HG02981 (cell line): ENCODE measurements at regions not wholly inside any gene's neighbourhood (a gene's known extent, or its start where the extent isn't known, plus 50 kb on each side); places are given as distances from the start of the nearest gene placed in this dataset.
"Not testable (repeated sequence)": the region's sequence is repeated elsewhere in the genome, so short reads cannot be mapped to it uniquely, and the experiment has no call there.

ENCODE experiments used
- ATAC-seq: cut with Tn5 transposase; IDR thresholded peaks from one replicate; pipeline ENCODE4 v1.9.1; 2021; ENCODE audit warnings: mild to moderate bottlenecking, moderate library complexity; ENCODE audit not compliant: unreplicated experiment

DNA sequence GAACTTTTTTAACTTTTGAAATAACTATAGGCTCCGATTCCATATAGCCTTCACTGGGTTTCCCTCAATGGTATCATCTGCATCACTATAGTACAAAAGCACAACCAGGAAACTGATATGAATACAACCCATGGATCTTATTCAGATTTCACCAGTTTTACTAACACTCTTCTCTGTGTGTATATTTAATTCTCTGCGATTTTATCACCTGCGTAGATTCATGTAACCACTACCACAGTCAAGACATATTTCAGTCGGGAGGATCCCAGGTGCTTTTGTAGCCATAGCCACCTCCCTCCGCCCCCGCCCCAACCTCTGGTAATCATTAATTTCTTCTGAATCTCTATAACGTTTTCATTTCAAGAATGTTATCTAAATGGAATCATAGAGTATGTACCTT is 82.8 kb upstream of the C7orf33 start:
- ATAC-seq = no peak

DNA sequence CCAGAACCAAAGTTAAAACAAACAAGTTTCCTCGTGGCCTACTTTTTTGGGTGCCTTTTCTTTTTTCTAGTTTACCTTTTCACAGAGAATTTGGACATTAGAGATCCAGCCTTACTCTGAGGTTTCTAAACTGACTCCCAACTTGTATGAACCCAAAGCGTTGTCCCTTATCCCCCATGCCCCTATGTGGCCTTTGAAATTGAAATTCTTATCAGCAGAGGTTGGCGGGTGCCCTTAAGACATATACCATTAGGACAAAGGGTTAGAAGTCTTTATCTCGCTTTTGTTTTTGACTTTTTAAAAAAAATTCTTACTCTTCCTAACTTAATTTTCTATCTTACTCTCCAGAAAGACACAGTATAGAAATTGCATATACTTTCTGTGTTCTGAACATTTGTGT is 76.3 kb upstream of the C7orf33 start:
- ATAC-seq = no peak

GRCh38 chr7:148515237-148515636 is 75.3 kb upstream of the C7orf33 start:
- no peak for ATAC-seq

DNA sequence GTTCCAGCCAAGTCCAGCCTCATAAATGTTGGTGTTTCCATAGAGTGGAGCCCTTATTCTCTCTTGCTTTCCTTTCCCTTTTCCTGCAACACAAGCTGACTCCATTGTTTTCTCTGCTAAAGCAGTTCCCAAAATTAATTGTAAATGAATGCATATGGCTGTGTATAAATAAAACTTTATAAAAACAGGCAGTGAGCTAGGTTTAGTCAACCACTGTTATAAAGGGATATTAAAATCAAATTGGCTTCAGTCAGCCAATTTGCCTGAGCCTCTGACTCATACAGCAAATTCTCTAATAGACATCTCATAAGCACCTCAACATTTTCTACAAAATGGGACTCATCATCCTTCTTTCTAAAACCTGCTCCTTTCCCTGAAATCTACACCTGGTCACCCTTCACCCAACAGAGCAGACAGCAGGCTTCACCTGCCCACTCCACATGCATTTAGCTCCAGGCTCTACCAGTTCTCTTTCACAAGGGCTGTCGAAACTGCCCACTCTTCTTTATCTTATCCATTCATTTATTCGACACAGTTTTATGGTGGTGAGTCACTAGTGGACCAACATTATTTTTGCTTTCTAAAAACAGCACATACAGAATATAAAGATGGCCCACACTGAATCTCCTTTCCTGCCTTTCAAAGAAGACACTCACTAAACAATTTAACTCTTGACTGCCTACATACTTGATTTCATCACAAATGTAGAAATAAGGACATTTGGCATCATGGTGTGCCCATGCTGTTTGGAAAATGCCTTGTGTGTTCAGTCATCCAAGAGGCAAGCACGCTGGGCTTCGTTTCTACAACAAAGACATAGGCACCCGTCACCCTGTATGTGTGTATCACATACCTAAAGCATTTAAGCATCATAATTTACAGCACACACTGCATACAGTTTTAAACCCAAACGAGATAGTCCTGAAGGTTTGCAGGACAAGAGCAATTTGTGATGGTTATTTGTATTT is 74.6 kb upstream of the C7orf33 start:
- ATAC-seq = no peak

- ATAC-seq = not testable (repeated sequence)
Measured at GRCh38 chr7:148519386-148519785, 71.2 kb upstream of the C7orf33 start.

DNA sequence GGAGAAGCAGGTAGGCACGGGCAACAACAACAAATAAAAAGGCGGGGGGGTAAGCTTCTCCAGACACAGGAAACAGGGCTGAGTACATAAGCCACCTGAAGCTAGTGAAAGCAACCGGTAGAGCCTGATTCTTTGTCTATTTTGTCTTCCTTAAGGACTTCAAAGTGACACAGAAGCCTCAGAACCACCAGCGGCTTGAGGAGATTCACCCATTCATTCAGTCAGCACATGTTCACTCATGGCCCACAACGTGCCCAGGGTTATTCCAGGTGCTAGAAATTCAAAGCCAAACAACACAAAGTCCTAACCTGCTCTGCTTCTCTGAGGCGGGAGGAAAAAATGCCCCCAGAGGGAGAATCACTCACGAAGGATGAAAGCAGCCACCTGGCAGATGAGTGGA is 69.3 kb upstream of the C7orf33 start:
- ATAC-seq = no peak

- ATAC-seq = no peak
Measured at GRCh38 chr7:148523550-148523949, 67.0 kb upstream of the C7orf33 start.

GRCh38 chr7:148524479-148525224 is 65.9 kb upstream of the C7orf33 start:
- no peak for ATAC-seq

DNA sequence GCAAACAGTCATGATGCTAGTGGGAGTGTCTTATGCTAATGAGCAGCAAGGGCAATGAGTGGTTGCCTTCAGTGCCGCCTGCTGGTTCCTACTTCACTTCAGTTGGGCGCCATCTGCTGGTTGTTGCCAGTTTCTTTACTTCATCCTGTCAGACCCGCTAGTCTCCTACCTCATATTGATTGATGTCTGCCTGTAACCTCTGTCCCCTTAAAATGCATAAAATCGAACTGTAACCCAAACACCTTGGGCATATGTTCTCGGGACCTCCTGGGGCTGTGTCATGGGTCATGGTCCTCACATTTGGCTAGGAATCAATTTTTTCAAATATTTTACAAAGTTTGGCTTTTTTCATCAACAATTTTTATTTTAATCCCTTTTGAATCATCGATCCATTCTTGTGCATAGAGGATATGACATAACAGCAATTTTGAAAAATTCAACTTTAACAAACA is 62.8 kb upstream of the C7orf33 start:
- peak; percentile 100 for ATAC-seq

- no peak for ATAC-seq
Measured at GRCh38 chr7:148535217-148535616, 55.3 kb upstream of the C7orf33 start.

DNA sequence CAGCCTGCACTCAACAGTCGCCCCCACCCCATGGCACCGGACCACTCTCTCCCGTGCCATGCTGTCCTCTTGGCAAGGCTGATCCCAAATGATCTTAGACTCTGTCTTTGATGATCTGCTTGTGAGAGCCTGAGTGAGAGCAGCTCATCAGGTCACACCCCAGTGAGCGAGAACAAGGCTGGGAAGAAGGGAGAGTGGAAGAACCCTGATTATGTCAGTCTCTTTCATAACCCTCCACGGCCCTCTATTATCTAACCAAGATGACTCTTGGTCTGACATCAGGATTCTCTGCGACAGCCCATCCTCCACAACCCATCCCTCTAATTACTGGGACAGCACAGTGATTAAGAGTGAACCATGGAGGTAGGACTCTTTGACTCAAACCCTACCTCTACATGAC is 53.1 kb upstream of the C7orf33 start:
- no peak for ATAC-seq

DNA sequence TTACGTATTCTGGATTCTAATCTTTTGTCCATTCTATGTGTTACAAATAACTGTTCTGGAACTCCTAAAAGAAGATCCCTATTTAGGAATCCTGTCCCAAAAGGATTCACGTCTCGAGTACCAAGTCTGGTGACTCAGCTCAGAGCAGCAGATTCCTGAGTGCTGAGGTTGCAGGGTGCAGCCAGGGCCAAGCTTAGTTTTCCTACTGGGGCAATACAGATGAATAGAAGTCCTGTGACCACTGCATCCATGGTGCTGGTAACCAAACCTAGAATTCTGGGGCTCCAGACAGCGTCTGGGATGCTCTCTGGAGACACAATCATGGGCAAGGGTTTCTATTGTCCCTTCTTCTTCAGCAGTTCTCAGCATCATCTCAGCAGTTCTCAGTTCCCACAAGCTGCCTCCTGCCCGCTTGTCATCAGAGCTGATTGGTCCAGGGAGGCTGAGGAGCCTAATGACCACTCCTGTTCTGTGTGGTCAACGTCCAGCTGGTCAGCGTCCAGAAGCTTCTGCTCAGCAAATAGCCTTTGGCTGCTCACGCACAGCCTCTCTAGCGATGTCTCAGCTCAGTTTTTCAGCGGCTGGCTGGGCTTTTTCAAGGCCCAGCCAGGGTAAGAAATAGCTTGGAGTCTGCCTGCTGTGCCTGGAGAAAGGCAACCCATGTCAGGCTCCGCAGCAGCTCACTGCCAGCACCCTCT is 50.4 kb upstream of the C7orf33 start:
- no peak for ATAC-seq
